ENCODE measurements at regions not wholly inside any gene's neighbourhood (a gene's known extent, or its start where the extent isn't known, plus 50 kb on each side); places are given as distances from the start of the nearest gene placed in this dataset.

DNA sequence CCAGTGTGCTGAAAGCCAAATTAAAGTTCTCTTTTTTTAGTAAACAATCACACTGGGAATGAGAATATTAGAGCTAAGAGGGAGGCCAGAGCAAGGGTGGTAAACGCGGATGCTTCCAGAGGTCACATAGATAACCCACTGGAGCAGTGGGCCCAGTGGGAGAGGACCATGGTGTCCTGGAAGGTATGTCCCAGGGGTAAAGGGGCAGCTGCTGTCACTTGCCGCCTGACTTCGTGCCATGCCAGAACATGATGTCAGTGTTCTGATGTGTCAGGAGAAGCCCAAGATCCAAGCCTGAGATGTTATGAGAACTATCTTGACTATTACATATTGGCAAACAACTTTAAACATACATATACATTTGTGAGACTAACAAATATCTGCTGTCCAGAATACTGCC lies 211.9 kb upstream of the IL12A start:
- TF ChIP-seq, protein P1, sequence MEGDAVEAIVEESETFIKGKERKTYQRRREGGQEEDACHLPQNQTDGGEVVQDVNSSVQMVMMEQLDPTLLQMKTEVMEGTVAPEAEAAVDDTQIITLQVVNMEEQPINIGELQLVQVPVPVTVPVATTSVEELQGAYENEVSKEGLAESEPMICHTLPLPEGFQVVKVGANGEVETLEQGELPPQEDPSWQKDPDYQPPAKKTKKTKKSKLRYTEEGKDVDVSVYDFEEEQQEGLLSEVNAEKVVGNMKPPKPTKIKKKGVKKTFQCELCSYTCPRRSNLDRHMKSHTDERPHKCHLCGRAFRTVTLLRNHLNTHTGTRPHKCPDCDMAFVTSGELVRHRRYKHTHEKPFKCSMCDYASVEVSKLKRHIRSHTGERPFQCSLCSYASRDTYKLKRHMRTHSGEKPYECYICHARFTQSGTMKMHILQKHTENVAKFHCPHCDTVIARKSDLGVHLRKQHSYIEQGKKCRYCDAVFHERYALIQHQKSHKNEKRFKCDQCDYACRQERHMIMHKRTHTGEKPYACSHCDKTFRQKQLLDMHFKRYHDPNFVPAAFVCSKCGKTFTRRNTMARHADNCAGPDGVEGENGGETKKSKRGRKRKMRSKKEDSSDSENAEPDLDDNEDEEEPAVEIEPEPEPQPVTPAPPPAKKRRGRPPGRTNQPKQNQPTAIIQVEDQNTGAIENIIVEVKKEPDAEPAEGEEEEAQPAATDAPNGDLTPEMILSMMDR (IDR thresholded peaks at IDR 0.05; ENCODE audit: borderline replicate concordance, insufficient read depth, low read depth, low read length), result no peak
- H3K4me3 ChIP-seq (ENCODE audit: low read depth, low read length), result no peak overlapping the region

DNA sequence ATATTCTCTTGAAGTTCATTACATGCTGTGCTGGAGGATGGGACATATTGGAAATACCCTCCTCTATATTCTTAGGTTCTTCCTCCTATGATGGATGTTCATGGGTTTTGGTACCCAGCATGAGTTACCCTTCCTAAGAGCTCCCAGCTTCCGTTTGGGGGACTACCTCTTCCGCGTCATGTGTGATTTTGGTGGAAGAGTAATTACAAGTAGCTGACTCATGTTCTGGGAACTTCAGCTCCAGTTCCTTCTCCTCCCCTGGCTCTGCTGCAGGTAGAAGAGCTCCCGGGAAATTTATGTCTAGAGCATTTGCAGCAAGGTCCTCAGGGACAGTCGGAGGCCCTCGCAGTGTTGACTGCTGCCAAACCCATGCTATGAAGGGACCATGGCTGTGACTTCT lies 208.8 kb upstream of the IL12A start:
- H3K4me3 ChIP-seq (ENCODE audit: low read depth, low read length), result no peak overlapping the region
- TF ChIP-seq, protein P1 (IDR thresholded peaks at IDR 0.05; ENCODE audit: borderline replicate concordance, insufficient read depth, low read depth, low read length), result no peak

DNA sequence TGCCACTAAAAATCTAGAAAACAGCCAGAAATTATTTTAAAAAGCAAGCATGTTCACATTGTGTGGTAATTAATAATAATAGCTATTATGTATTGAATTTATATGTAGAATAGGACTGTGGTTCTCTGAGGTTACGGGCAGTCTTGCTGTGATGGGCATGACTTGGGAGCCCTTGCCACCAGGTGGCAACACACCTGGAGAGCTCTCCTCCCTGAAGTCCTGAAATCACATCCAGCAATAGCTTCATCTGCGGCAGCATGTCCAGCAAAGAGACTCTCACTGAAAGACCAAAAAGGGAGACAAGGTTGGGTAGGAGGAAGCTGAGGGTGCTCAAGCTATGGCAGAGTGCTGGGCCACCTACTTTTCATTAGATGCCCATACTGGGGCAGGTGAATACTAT lies 206.8 kb upstream of the IL12A start:
- TF ChIP-seq, protein P1 (IDR thresholded peaks at IDR 0.05; ENCODE audit: borderline replicate concordance, insufficient read depth, low read depth, low read length), result no peak

DNA sequence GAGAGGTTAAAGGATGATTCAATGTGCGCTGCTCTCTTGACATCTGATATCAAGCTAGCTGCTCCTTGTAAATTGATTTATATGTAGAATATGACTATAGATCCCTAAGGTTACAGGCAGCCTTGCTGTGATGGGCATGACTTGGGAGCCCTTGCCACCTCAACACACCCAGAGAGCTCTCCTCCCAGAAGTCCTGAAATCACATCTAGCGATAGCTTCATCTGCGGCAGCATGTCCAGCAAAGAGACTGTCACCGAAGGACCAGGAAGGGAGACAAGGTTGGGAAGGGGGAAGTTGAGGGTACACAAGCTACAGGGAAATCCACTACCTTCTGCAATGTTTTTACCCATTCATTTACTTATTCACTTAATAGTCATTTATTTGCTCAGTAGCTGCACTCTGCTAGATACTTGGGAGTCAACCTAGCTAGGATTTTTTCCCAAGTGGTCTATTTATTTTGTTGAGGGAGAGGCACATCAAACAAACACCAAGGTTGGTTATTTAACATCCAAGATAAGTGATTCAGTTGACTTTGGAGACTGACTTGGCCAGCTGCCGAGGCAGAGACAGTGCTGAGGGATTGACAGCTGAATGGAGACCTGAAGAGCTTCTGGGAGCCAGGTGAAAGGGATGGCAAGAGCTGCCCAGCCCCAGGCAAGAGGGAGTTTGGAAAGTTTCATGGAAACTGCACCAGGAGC lies 205.8 kb upstream of the IL12A start:
- no peak overlapping the region for H3K4me3 ChIP-seq (ENCODE audit: low read depth, low read length)
- TF ChIP-seq, protein P1 (IDR thresholded peaks at IDR 0.05; ENCODE audit: borderline replicate concordance, insufficient read depth, low read depth, low read length), result no peak

More for the DNA sequence above, 206.8 kb upstream of the IL12A start:
- H3K4me3 ChIP-seq (ENCODE audit: low read depth, low read length), result no peak overlapping the region

DNA sequence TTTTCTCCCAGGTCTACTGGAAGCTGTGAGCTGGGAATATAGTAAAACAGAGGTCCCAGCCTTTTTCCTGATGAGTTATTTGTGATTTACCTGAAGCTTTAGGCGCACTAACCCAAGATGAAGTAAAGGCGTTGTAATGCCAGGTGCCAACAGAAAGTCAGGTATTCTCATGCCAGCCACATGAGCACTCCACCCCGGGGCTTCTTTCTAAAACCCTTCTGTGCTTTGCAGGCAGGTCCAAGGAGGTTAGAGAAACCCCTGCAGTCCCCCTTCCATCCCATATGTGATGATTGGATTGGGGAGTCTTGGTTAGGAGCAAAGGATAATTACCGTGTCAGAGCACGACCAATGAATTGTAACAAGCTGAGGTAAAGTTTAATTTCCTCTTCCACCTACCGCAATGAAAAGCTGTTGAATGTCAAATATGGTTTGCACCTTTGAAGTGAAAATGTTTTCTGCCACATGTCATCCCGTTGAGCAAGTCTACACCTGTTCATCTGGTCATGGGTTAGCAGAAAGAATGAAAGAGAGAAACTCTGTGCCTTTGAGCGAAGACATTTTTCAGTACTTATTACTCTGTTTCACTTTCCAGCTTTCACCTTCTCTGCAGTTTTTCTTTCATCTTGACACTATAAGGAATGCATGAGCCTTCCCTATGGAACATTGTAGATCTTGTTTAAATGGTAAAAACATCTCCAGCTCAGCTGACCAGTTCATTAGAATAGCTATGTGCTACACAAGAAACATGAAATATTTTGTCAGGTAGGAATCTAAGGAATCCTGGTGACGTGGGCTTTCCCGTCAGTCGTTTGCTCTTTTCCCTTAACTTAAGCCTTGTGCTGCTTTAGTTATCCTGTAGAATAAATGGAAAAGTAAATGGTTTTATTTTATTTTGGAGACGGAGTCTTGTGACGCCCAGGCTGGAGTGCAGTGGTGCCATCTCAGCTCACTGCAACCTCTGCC lies 204.6 kb upstream of the IL12A start:
- TF ChIP-seq, protein P1 (IDR thresholded peaks at IDR 0.05; ENCODE audit: borderline replicate concordance, insufficient read depth, low read depth, low read length), result no peak
- H3K4me3 ChIP-seq (ENCODE audit: low read depth, low read length), result no peak overlapping the region

DNA sequence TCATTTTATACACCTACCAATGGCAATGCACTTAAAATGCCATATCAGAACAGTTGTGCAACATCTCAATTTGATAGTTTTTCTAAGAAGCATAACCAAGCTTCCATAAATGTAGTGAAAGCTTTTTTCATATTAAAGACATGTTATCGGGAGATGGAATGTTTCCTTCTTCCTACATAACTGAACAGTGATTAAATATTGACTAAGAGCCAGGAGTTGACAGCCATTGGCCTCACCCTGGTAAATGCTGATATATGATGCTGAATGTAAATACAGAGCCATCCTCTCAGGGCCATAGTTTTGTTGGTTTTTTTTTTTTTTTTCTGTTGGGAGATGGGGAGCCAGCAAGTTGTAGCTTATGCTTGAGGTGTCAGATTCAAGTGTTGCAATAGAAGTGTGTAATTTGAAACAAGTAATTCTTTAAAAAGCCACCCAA lies 203.3 kb upstream of the IL12A start:
- H3K4me3 ChIP-seq (ENCODE audit: low read depth, low read length), result no peak overlapping the region
- TF ChIP-seq, protein P1 (IDR thresholded peaks at IDR 0.05; ENCODE audit: borderline replicate concordance, insufficient read depth, low read depth, low read length), result no peak
